Uterus (tissue), 3 donors: ENCODE measurements at regions not wholly inside any gene's neighbourhood (a gene's known extent, or its start where the extent isn't known, plus 50 kb on each side); places are given as distances from the start of the nearest gene placed in this dataset.
A peak's percentile ranks its signal among the peaks of the same experiment; 100 is the strongest.

Source experiments
- DNase-seq, 2 donors: peaks; one replicate each; pipeline ENCODE4 v3.0.0-alpha.2; 2019 to 2020
- H3K27ac ChIP-seq, 2 donors: fragments of 200-600 bp; sonication (generic); 1 replicate in 1 of 2; 2 replicates in 1 of 2; pipeline ENCODE4 v1.5.1; 2016 to 2018
- H3K27me3 ChIP-seq, 2 donors: fragments of 200-600 bp; sonication (generic); one replicate each; pipeline ENCODE4 v1.5.1; 2018 to 2019; ENCODE audit warnings: control low read depth in 1 of 2
- H3K36me3 ChIP-seq, 2 donors: fragments of 200-600 bp; sonication (generic); one replicate each; pipeline ENCODE4 v1.5.1; 2019; ENCODE audit warnings: control low read depth in 1 of 2
- H3K4me1 ChIP-seq, 2 donors: fragments of 200-600 bp; sonication (generic); one replicate each; pipeline ENCODE4 v1.5.1; 2018 to 2019; ENCODE audit warnings: control low read depth in 1 of 2
- H3K4me3 ChIP-seq, 2 donors: fragments of 200-600 bp; sonication (generic); 1 replicate in 1 of 2; 2 replicates in 1 of 2; pipeline ENCODE4 v1.5.1; 2018 to 2019; ENCODE audit warnings: mild to moderate bottlenecking in 1 of 2
- H3K9me3 ChIP-seq, 2 donors: fragments of 200-600 bp; sonication (generic); one replicate each; pipeline ENCODE4 v1.5.1; 2019; ENCODE audit warnings: control low read depth in 1 of 2
- CTCF ChIP-seq, 4 experiments: fragments of 200-600 bp in 2 of 4; fragments of 450-650 bp in 2 of 4; sonication (generic) in 2 of 4; IDR thresholded peaks; one replicate each; pipeline ENCODE4 v1.5.1; 2016 to 2019; ENCODE audit warnings: antibody characterized with exemption in 4 of 4, mild to moderate bottlenecking in 2 of 4, moderate library complexity in 1 of 4
- POLR2A ChIP-seq, 2 donors: fragments of 450-650 bp; IDR thresholded peaks; one replicate each; pipeline ENCODE4 v1.6.1; 2016; ENCODE audit warnings: antibody characterized with exemption in 2 of 2, mild to moderate bottlenecking in 1 of 2, moderate library complexity in 1 of 2
- intact Hi-C: fragments of 100-400 bp; cut with DNase I; formaldehyde crosslinking; loops from one replicate; pipeline ENCODE4 v1.15.1; 2023; ENCODE audit warnings: low total_unique reads
- donor health status: DM: yes; HTN: yes; CAD: no.

DNA sequence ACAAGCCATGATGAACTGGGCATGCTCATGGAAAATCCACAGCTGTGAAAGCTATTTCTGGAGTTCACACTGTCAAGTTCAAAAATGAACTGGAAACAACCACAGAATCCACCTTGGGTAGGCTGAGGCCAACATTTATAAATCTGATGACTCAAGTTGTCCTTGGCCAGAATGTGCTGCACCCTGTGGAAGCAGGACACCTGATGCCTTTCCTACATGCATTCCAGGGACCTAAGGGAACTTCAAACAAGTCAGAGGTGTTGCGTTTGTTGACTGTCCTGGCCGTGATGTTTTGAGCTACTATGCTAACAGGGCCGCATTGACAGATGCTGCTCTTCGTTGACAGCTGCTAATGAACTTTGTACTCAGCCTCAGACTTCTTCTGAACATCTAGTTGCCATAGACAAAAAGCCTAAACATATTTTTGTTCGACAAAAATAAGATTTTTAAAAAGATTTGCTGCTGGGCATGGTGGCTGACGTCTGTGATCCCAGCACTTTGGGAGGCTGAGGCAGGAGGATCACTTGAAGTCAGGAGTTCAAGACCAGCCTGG lies 127.9 kb upstream of the SLC45A1 start:
- H3K9me3 ChIP-seq = no peaks in the 10 kb centered on the region
- H3K4me3 ChIP-seq = no peak overlapping the region
- no peak for DNase-seq
- H3K27me3 ChIP-seq = no peaks in the 10 kb centered on the region
- peak overlapping the region in 1 of 2 donors; percentile 57 for H3K27ac ChIP-seq
- no peaks in the 10 kb centered on the region for H3K36me3 ChIP-seq
- no peak for TF ChIP-seq POLR2A (IDR thresholded peaks at IDR 0.05)
- TF ChIP-seq CTCF (IDR thresholded peaks at IDR 0.05) = no peak
- H3K4me1 ChIP-seq = no peaks in the 10 kb centered on the region
- intact Hi-C loops = no loop called here

GRCh38 chr1:8185400-8185799 lies 132.5 kb upstream of the SLC45A1 start:
- no peak for DNase-seq
- H3K4me3 ChIP-seq = no peak overlapping the region
- no peak overlapping the region for H3K27ac ChIP-seq
- no peaks in the 10 kb centered on the region for H3K27me3 ChIP-seq
- intact Hi-C loops = no loop called here
- H3K36me3 ChIP-seq = no peaks in the 10 kb centered on the region
- H3K9me3 ChIP-seq = no peaks in the 10 kb centered on the region
- no peaks in the 10 kb centered on the region for H3K4me1 ChIP-seq
- TF ChIP-seq POLR2A (IDR thresholded peaks at IDR 0.05) = no peak
- TF ChIP-seq CTCF (IDR thresholded peaks at IDR 0.05) = no peak

DNA sequence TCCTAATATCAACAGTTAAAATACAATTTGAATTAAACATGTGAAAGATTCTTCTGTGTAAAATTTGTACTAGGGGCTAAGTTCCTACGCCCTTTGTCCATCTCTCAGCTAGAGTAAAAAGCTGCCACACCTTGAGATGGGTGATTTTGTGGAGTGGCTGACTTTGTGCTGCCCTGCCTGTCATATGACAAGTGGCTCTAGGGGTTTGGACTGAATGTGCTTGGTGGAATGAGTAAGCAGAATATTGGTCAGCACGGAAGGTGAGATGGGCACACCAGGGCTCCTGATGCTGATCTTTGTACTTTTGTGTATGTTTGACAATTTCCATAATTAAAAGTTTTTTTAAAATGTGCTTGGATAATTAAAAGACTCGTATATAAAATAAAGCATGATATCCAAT lies 133.6 kb upstream of the SLC45A1 start:
- Histone ChIP-seq H3K4me3 (no peak overlapping the region), H3K9me3 (peaks cover 0 to 6% of the 10 kb centered on the region in 2 donors), H3K4me1 (no peaks in the 10 kb centered on the region), H3K36me3 (no peaks in the 10 kb centered on the region), H3K27me3 (no peaks in the 10 kb centered on the region), H3K27ac (no peak overlapping the region)
- no peak for DNase-seq
- intact Hi-C loops = no loop called here
- TF ChIP-seq POLR2A (IDR thresholded peaks at IDR 0.05) (no peak), CTCF (IDR thresholded peaks at IDR 0.05) (no peak)

DNA sequence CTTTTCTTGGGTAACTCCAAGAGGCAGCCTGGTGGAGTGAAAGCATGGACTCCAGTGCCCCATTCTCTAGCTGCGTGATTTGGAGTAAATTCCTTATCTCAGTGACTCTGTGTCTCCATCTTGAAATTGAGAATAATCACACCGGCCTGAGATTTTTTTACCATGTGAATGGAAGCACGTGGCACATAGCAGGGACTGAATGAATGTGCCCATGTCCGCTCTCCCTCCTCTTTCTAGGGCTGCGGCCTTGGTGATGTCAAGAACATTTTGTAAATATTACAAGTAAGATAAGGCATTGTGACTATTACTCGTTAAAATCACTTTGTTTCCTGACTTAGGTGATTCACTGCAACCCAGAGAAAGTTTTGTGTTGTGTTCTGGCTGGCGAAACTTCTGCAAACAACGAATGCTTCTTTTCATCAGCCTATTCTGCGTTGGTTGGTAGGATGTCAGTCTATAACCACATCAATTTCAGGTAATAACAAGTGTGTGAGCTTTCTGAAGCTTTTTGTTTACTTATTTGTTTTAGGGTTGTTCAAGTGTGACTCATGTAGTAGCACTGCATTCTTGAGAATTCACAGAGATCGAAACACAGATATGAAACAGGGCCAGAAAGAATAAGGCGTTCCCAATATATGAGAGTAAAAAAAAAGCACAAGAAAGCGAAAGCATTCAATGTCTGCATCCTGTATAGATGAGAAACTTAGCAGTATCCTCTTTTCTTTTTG lies 135.7 kb upstream of the SLC45A1 start:
- Histone ChIP-seq H3K36me3 (no peaks in the 10 kb centered on the region), H3K27ac (no peak overlapping the region), H3K27me3 (no peaks in the 10 kb centered on the region), H3K9me3 (peaks cover 0 to 18% of the 10 kb centered on the region in 2 donors), H3K4me1 (no peaks in the 10 kb centered on the region), H3K4me3 (no peak overlapping the region)
- intact Hi-C loops = no loop called here
- no peak for DNase-seq
- TF ChIP-seq CTCF (IDR thresholded peaks at IDR 0.05) (no peak), POLR2A (IDR thresholded peaks at IDR 0.05) (no peak)

GRCh38 chr1:8179132-8179793 lies 138.7 kb upstream of the SLC45A1 start:
- Histone ChIP-seq H3K27me3 (no peaks in the 10 kb centered on the region), H3K36me3 (no peaks in the 10 kb centered on the region), H3K4me1 (no peaks in the 10 kb centered on the region), H3K27ac (no peak overlapping the region), H3K4me3 (no peak overlapping the region), H3K9me3 (peaks cover 0 to 18% of the 10 kb centered on the region in 2 donors)
- TF ChIP-seq CTCF (IDR thresholded peaks at IDR 0.05) = no peak
- TF ChIP-seq POLR2A (IDR thresholded peaks at IDR 0.05) = no peak
- no peak for DNase-seq
- intact Hi-C loops = no loop called here
